ENCODE measurements at regions not wholly inside any gene's neighbourhood (a gene's known extent, or its start where the extent isn't known, plus 50 kb on each side); places are given as distances from the start of the nearest gene placed in this dataset.

DNA sequence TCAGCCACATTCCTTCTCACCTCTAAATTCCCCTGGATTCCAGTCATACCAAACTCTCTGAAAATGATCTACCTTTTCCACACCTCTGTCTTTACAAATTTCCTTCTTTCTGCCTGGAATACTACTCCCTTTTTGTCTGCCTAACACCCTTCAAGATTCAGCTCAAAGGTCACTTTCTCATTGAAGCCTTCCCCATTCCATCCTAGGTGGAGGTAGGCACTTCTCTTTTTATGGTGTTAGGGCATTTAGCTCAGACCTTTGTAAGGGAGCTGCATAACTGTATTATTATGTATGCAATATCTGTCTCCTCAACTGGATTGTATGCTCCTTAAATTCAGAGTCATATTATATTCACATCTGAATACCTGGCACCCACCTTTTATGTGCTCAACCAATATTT is 137.7 kb downstream of the RCHY1 start:
- TF ChIP-seq POLR2A (IDR thresholded peaks at IDR 0.05): no peak
- TF ChIP-seq, protein P1, sequence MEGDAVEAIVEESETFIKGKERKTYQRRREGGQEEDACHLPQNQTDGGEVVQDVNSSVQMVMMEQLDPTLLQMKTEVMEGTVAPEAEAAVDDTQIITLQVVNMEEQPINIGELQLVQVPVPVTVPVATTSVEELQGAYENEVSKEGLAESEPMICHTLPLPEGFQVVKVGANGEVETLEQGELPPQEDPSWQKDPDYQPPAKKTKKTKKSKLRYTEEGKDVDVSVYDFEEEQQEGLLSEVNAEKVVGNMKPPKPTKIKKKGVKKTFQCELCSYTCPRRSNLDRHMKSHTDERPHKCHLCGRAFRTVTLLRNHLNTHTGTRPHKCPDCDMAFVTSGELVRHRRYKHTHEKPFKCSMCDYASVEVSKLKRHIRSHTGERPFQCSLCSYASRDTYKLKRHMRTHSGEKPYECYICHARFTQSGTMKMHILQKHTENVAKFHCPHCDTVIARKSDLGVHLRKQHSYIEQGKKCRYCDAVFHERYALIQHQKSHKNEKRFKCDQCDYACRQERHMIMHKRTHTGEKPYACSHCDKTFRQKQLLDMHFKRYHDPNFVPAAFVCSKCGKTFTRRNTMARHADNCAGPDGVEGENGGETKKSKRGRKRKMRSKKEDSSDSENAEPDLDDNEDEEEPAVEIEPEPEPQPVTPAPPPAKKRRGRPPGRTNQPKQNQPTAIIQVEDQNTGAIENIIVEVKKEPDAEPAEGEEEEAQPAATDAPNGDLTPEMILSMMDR (IDR thresholded peaks at IDR 0.05): no peak
- no peak for TF ChIP-seq EP300 (IDR thresholded peaks at IDR 0.05)
- TF ChIP-seq POLR2AphosphoS5 (IDR thresholded peaks at IDR 0.05): no peak

All from stomach (tissue), 4 donors.